ENCODE measurements at regions not wholly inside any gene's neighbourhood (a gene's known extent, or its start where the extent isn't known, plus 50 kb on each side); places are given as distances from the start of the nearest gene placed in this dataset.

DNA sequence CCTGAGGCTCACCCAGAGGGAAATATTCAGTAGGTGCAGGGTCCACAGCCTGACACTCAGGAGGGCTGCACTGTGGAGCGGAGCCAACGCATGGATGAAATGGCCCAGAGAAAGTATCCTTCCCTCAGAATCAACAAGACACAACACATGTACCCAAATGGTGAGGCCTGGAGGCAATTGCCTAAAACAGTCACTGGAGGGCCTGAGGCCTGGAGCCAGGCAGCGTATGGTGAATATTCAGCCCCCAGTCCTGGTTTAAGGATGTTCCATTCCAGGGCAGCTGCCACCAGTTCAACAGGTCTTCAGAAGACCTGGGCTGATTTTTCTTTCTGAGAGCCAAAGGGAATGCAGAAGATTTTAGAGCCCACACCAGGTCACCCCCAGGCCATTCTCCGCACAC is 264.8 kb downstream of the INSC start:
- no peak for DNase-seq (ENCODE audit: low read depth in 2 of 2)

DNA sequence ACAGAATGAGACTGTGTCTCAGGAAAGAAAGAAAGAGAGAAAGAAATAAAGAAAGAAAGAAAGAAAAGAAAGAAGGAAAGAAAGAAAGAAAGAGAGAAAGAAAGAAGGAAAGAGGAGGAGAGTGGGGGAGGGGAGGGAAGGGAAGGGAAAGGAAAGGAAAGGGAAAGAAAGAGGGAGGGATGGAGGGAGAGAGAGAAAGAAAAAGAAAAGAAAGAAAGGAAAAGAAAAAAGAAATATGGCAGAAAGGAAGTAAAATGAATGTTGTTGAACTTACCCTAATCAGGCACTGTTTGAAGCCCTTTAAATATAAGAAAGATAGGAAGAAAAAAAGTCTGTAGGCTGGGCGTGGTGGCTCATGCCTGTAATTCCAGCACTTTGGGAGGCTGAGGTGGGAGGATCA is 276.1 kb downstream of the INSC start:
- no peak for DNase-seq (ENCODE audit: low read depth in 2 of 2)

GRCh38 chr11:15396778-15397177 is 282.1 kb downstream of the INSC start:
- DNase-seq (ENCODE audit: low read depth in 2 of 2) = no peak

DNA sequence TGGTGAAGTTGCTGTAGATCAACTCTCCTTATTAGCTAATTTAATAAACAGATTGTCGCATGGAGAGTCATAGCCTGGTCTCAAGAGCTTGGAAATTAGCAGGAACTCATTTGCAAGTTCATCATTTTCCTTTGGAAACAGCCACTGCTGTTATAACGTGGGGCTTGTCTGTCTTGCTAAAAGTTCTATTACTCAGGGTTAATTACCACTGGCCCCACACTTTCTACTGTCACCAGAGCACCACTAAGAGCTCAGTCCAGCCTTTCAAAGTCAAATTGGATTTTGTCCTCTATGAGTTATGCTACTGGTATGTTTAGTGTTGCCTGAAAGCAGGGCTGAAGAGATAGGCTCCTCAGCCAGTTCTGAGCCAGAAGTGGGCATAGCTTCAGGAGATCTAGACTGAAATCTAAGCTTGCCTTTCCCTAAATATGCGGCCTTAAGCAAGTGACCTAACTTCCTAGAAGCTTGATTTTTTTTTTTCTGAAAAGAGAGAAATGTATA is 292.2 kb downstream of the INSC start:
- DNase-seq (ENCODE audit: low read depth in 2 of 2) = no peak

- no peak for DNase-seq (ENCODE audit: low read depth in 2 of 2)
Observed at GRCh38 chr11:15412054-15412453, 297.3 kb downstream of the INSC start.

DNA sequence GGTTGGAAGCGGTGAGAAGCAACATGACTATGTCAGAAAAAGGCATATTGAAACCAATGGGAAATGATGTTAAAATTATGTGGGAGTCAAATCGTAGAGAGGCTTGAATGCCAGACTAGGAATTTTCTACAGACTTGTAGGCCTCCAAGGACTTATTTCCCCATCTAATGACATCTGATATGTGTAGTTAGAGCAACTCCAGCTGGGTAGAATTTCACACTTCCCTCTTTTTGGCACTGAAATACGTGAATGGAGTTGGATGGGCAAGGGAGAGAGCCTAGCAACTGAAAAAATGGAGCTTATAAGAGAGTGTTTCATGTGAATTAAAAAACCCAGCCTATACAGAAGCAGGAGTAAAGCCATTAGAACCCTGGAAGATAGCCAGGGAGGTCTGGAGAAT is 304.2 kb downstream of the INSC start:
- DNase-seq (ENCODE audit: low read depth in 2 of 2) = no peak

GRCh38 chr11:15419696-15420095 is 305.0 kb downstream of the INSC start:
- no peak for DNase-seq (ENCODE audit: low read depth in 2 of 2)

DNA sequence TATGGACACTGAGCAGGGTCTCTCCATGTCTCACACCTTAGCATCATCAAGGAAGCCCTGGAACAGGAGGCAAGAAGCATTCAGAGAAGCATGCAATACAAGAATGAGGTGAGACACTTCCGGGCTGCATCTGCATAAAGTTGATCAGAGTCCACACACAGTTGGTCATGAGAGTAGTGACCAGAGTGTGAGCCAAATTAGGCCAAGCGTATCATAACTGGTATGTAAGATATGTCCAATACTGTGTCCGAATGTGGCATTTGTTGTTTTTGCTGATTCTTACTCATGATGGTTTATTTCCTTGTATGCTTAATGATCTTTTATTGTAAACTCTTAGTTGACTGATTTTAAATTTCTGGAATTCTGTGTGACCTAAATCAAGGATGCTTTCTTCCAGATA is 315.7 kb downstream of the INSC start:
- no peak for DNase-seq (ENCODE audit: low read depth in 2 of 2)

- DNase-seq (ENCODE audit: low read depth in 2 of 2) = no peak
Observed at GRCh38 chr11:15434529-15434928, 319.8 kb downstream of the INSC start.

DNA sequence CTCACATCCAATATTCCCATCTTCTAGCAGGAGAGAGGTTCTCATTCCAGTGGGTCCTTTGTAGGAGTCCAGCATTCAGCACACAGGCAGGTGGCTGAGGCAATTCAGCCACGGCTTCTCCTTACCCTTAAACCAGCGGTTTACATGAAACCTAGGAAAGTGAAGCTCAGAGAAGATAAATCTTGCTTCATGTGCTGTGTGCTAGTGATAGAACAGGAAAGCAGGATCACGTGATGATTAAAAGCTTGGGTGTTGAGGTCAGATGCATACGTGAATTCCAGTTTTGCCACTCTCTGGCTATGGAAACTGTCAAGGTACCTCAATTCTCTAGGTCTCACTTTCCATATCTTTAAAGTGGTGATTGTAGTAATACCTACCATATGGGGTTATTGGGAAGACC is 331.6 kb downstream of the INSC start:
- DNase-seq (ENCODE audit: low read depth in 2 of 2) = no peak

GRCh38 chr11:15446929-15447328 is 332.2 kb downstream of the INSC start:
- no peak for DNase-seq (ENCODE audit: low read depth in 2 of 2)

- DNase-seq (ENCODE audit: low read depth in 2 of 2) = no peak
Observed at GRCh38 chr11:15451713-15452112, 337.0 kb downstream of the INSC start.

DNA sequence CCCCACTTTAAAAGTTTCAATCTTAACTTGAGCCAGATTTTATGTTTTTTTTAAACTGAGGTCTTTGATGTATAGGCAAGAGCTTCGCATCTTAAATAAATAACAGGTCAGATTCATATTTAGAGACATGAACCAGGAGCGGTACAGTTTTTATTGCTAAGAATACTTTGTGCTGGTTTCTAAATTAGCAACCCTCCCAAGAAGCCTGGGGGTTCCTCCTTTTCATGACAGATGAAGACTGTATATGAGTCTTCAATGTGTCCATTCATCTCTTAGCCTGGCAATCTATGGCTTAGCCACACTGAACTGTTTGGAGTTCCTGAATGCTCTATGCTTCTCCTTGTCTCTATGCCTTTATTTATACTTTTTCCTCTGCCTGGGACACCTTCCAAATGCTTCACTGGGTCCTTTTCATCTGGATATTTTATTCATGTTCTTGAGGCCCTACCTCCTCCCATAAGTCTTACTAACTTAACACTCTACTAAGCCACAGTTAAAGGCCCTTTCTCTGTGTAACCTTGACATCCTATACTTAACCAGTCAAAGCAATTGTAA is 338.6 kb downstream of the INSC start:
- no peak for DNase-seq (ENCODE audit: low read depth in 2 of 2)

DNA sequence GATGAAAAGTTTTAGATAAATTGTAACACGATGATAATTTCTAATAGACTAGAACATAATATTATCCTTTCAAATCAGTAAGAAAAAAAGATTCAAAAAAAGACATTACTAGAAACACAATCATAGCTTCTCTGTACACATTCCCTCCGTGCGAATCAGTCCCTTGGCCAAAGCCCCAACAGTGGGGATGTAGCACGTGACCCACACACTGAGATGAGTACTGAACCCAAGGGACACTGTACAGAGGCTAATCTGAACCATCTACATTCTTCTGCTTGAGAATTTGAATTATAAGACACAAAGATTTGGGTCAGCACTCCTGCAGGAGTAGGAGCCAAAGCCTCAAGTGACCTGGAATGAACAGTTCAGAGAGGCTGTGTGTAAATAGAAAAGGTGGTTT is 353.7 kb downstream of the INSC start:
- DNase-seq (ENCODE audit: low read depth in 2 of 2) = no peak

DNA sequence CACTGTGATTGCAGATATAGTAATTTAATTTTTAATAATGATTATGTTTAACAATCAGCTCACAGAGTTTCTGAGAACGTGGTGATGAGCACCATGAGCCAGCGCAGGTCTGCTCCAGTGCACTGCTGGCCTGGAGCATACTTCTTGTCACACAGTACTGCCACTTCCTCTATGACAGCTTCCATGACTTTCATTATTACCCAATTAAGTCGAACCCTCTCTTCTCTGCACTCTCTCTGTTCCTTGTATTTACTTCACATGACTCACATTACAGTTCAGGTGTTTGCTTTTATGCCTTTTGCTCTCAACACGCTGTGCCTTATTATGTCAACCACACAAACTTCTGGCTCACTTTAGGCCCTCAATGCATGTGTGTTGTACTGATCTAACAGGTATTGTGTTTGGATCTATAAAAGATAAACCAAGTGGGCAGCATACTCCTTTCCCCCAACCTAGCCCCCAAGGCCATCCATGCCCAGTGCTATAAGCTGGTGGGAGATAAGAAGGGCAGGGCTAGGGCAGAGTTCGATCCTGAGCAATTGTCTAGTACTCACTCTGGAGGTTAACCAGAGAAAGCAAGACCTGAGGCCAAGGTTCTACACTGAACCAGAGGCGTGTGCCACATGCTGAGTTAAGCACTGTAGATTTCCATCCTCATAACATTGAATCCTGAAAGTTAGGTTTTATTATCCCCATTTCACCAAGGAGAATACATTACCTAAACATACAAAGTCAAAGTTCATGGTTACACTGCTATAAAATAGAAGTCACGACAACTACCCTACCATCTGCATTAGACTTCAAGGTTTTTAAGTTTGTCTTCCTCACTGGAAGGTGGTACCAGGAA is 356.5 kb downstream of the INSC start:
- DNase-seq (ENCODE audit: low read depth in 2 of 2) = no peak

- no peak for DNase-seq (ENCODE audit: low read depth in 2 of 2)
Observed at GRCh38 chr11:15471895-15472799, 357.4 kb downstream of the INSC start.

- no peak for DNase-seq (ENCODE audit: low read depth in 2 of 2)
Observed at GRCh38 chr11:15473954-15474837, 359.5 kb downstream of the INSC start.

DNA sequence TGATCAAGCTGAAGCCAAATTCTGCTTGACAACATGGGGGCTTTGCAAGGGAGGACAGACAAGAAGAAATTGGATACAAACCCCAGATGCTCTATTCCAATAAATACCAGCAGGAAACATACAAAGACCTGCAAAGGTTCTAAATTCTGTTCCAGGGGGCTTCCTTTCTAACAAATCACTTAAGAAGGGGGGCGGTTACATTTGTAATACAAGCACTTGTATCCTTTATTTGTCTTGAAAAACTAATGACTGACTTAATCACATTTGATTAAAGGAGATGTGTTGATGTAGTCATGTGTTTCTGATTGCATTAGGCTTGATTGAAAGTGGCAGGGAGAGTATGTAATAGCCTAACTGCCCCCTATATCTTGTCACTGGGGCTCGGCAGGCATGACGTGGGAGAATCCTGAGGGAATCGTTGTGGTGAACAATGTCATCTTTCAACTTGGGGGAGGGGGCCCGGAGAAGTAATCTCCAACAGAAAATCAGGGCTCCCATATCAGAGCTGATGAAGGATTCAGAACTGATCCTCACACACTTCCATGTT is 361.7 kb downstream of the INSC start:
- no peak for DNase-seq (ENCODE audit: low read depth in 2 of 2)

- no peak for DNase-seq (ENCODE audit: low read depth in 2 of 2)
Observed at GRCh38 chr11:15481871-15482270, 367.1 kb downstream of the INSC start.

- no peak for DNase-seq (ENCODE audit: low read depth in 2 of 2)
Observed at GRCh38 chr11:15483205-15483604, 368.5 kb downstream of the INSC start.

DNA sequence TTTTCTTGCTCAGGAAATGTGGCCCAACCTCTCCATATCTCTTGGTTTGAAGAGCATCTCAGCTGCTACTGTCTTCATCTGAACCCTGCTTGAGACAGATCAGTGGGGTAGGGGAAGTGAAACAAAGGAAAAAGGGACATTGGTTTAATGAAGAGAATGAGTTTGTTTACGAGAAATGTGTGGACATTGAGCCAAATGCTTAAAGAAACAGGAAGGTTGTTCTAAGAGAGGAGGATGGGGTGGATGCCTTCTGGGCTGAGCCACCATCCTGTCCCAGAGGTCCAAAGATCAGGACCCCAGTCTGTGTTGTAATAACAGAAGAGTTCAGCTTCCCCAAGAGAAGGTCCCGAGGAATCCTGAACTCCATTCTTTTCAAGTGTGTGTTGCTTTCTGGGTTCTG is 369.7 kb downstream of the INSC start:
- no peak for DNase-seq (ENCODE audit: low read depth in 2 of 2)

All from stimulated activated CD8-positive, alpha-beta memory T cell treated with anti-CD3 and anti-CD28 coated beads, Interleukin-7, amount 100 ng/mL, for 1 hour (primary cell).